AG09309 (cell line): ENCODE measurements at regions not wholly inside any gene's neighbourhood (a gene's known extent, or its start where the extent isn't known, plus 50 kb on each side); places are given as distances from the start of the nearest gene placed in this dataset.

ENCODE experiments used
- DNase-seq: peaks from one replicate; pipeline ENCODE4 v3.0.0-alpha.2; 2010; ENCODE audit warnings: low read depth
- H3K4me3 ChIP-seq: 2 replicates; pipeline ENCODE4 v1.5.1; 2011; ENCODE audit warnings: mild to moderate bottlenecking, low read depth, low read length, moderate library complexity; ENCODE audit not compliant: control insufficient read depth
- CTCF ChIP-seq: IDR thresholded peaks from 2 replicates; pipeline ENCODE4 v1.5.1; 2011; ENCODE audit warnings: mild to moderate bottlenecking, low read depth, low read length, inconsistent platforms; ENCODE audit not compliant: insufficient read depth, control insufficient read depth; ENCODE audit errors: missing control alignments

- TF ChIP-seq CTCF: no peak
- DNase-seq: no peak
Observed at GRCh38 chr1:221174330-221174993, 295.2 kb downstream of the HLX start.

GRCh38 chr1:221175249-221175648, 296.0 kb downstream of the HLX start:
- TF ChIP-seq CTCF: no peak
- no peak for DNase-seq
- H3K4me3 ChIP-seq: no peak overlapping the region

More at GRCh38 chr1:221174330-221174993, 295.2 kb downstream of the HLX start:
- H3K4me3 ChIP-seq: no peak overlapping the region

GRCh38 chr1:221180704-221181368, 301.6 kb downstream of the HLX start:
- TF ChIP-seq CTCF: no peak
- no peak for DNase-seq
- no peak overlapping the region for H3K4me3 ChIP-seq

- DNase-seq: no peak
- no peak for TF ChIP-seq CTCF
Observed at GRCh38 chr1:221182791-221183533, 303.7 kb downstream of the HLX start.

GRCh38 chr1:221184131-221184794, 305.0 kb downstream of the HLX start:
- no peak overlapping the region for H3K4me3 ChIP-seq
- no peak for DNase-seq
- no peak for TF ChIP-seq CTCF

More at GRCh38 chr1:221182791-221183533, 303.7 kb downstream of the HLX start:
- H3K4me3 ChIP-seq: no peak overlapping the region

- TF ChIP-seq CTCF: no peak
- DNase-seq: no peak
- no peak overlapping the region for H3K4me3 ChIP-seq
Observed at GRCh38 chr1:221187174-221187573, 307.9 kb downstream of the HLX start.
